OCI-LY1 (cell line): ENCODE measurements at regions not wholly inside any gene's neighbourhood (a gene's known extent, or its start where the extent isn't known, plus 50 kb on each side); places are given as distances from the start of the nearest gene placed in this dataset.

ENCODE experiments used
- H2AFZ ChIP-seq: fragments of 200-600 bp; sonication (generic), shearing (Covaris generic); 2 replicates; pipeline ENCODE4 v1.6.0; 2014; ENCODE audit warnings: antibody characterized with exemption, mild to moderate bottlenecking, low read length
- H3F3A ChIP-seq: fragments of 200-600 bp; sonication (generic), shearing (Covaris generic); 2 replicates; pipeline ENCODE4 v1.6.0; 2014; ENCODE audit warnings: mild to moderate bottlenecking, antibody characterized with exemption, low read length, moderate library complexity; ENCODE audit not compliant: insufficient read depth
- H3K27ac ChIP-seq: fragments of 200-600 bp; sonication (generic); 2 replicates; pipeline ENCODE4 v1.5.1; 2014; ENCODE audit warnings: low read length, mixed run types, mild to moderate bottlenecking, low read depth; ENCODE audit not compliant: poor library complexity, severe bottlenecking
- H3K27me3 ChIP-seq: fragments of 200-600 bp; sonication (generic); 2 replicates; pipeline ENCODE4 v1.6.0; 2014; ENCODE audit warnings: antibody characterized with exemption, mild to moderate bottlenecking, low read length, moderate library complexity; ENCODE audit not compliant: insufficient read depth
- H3K36me3 ChIP-seq: fragments of 200-600 bp; sonication (generic); 2 replicates; pipeline ENCODE4 v1.6.1; 2014; ENCODE audit warnings: mild to moderate bottlenecking, antibody characterized with exemption, low read length, moderate library complexity, mixed read lengths; ENCODE audit not compliant: insufficient read depth
- H3K4me1 ChIP-seq: fragments of 200-600 bp; sonication (generic); 2 replicates; pipeline ENCODE4 v1.5.1; 2014; ENCODE audit warnings: mild to moderate bottlenecking, low read length, moderate library complexity; ENCODE audit not compliant: insufficient read depth, severe bottlenecking
- H3K4me2 ChIP-seq: fragments of 200-600 bp; sonication (generic), shearing (Covaris generic); 2 replicates; pipeline ENCODE4 v1.6.1; 2014; ENCODE audit warnings: low read length
- H3K4me3 ChIP-seq: fragments of 200-600 bp; sonication (generic); 2 replicates; pipeline ENCODE4 v1.5.1; 2014; ENCODE audit warnings: low read length, low read depth, mild to moderate bottlenecking, mixed read lengths; ENCODE audit not compliant: poor library complexity, severe bottlenecking
- H3K79me2 ChIP-seq: fragments of 200-600 bp; shearing (Covaris generic); 2 replicates; pipeline ENCODE4 v1.6.1; 2016; ENCODE audit warnings: mixed run types, low read length, mixed read lengths; ENCODE audit not compliant: insufficient read depth
- H3K9ac ChIP-seq: fragments of 200-600 bp; sonication (generic), shearing (Covaris generic); 2 replicates; pipeline ENCODE4 v1.6.1; 2014; ENCODE audit warnings: mild to moderate bottlenecking, low read length, mixed read lengths
- H3K9me2 ChIP-seq: fragments of 200-600 bp; sonication (generic), shearing (Covaris generic); 2 replicates; pipeline ENCODE4 v1.6.1; 2014; ENCODE audit warnings: low read depth, mild to moderate bottlenecking, low read length, mixed read lengths
- H3K9me3 ChIP-seq: fragments of 200-600 bp; shearing (Covaris generic); 2 replicates; pipeline ENCODE4 v1.6.1; 2014; ENCODE audit warnings: low read length, mixed read lengths
- H4K20me1 ChIP-seq: fragments of 200-600 bp; sonication (generic), shearing (Covaris generic); 2 replicates; pipeline ENCODE4 v1.6.0; 2016; ENCODE audit warnings: mild to moderate bottlenecking, low read length; ENCODE audit not compliant: insufficient read depth
- CTCF ChIP-seq: fragments of 200-600 bp; sonication (generic), shearing (Covaris generic); IDR thresholded peaks from 2 replicates; pipeline ENCODE4 v1.5.1; 2017; ENCODE audit warnings: mild to moderate bottlenecking, antibody characterized with exemption, low read length, moderate library complexity, mixed read lengths
- EZH2 ChIP-seq: fragments of 200-600 bp; sonication (generic), shearing (Covaris generic); IDR thresholded peaks from 2 replicates; pipeline ENCODE4 v1.8.0; 2017; ENCODE audit warnings: borderline replicate concordance, mixed run types, mild to moderate bottlenecking, antibody characterized with exemption, low read length, moderate library complexity, mixed read lengths

GRCh38 chr5:73373814-73374510, 74.6 kb downstream of the FOXD1 start:
- no peaks in the 10 kb centered on the region for H3K27me3 ChIP-seq
- H4K20me1 ChIP-seq: no peaks in the 10 kb centered on the region
- H3K27ac ChIP-seq: no peak overlapping the region
- no peak overlapping the region for H2AFZ ChIP-seq
- no peaks in the 10 kb centered on the region for H3F3A ChIP-seq
- H3K9me2 ChIP-seq: no peaks in the 10 kb centered on the region
- H3K9me3 ChIP-seq: no peaks in the 10 kb centered on the region
- no peaks in the 10 kb centered on the region for H3K36me3 ChIP-seq
- TF ChIP-seq EZH2: no peak
- no peak for TF ChIP-seq CTCF
- no peak overlapping the region for H3K4me2 ChIP-seq
- H3K4me3 ChIP-seq: no peak overlapping the region
- no peaks in the 10 kb centered on the region for H3K4me1 ChIP-seq
- no peak overlapping the region for H3K9ac ChIP-seq
- no peaks in the 10 kb centered on the region for H3K79me2 ChIP-seq

GRCh38 chr5:73370640-73371583, 77.7 kb downstream of the FOXD1 start:
- no peak overlapping the region for H2AFZ ChIP-seq
- H3F3A ChIP-seq: no peaks in the 10 kb centered on the region
- no peak overlapping the region for H3K27ac ChIP-seq
- H3K9me2 ChIP-seq: no peaks in the 10 kb centered on the region
- H3K36me3 ChIP-seq: no peaks in the 10 kb centered on the region
- no peaks in the 10 kb centered on the region for H3K4me1 ChIP-seq
- no peak overlapping the region for H3K9ac ChIP-seq
- no peak overlapping the region for H3K4me3 ChIP-seq
- H3K4me2 ChIP-seq: no peak overlapping the region
- no peaks in the 10 kb centered on the region for H4K20me1 ChIP-seq
- TF ChIP-seq CTCF: no peak
- no peak for TF ChIP-seq EZH2
- H3K9me3 ChIP-seq: no peaks in the 10 kb centered on the region
- H3K79me2 ChIP-seq: no peaks in the 10 kb centered on the region
- H3K27me3 ChIP-seq: no peaks in the 10 kb centered on the region

- TF ChIP-seq CTCF (no peak), EZH2 (no peak)
- Histone ChIP-seq H2AFZ (no peak overlapping the region), H3K9me2 (no peaks in the 10 kb centered on the region), H3K79me2 (no peaks in the 10 kb centered on the region), H3K9ac (no peak overlapping the region), H3K4me1 (no peaks in the 10 kb centered on the region), H3K4me2 (no peak overlapping the region), H3K27me3 (no peaks in the 10 kb centered on the region), H3K4me3 (no peak overlapping the region), H3K27ac (no peak overlapping the region), H3K9me3 (no peaks in the 10 kb centered on the region), H3K36me3 (no peaks in the 10 kb centered on the region), H4K20me1 (no peaks in the 10 kb centered on the region), H3F3A (no peaks in the 10 kb centered on the region)
These were observed 78.5 kb downstream of the FOXD1 start for GRCh38 chr5:73370095-73370494.
